Activated gamma-delta T cell (primary cell): ENCODE measurements at regions not wholly inside any gene's neighbourhood (a gene's known extent, or its start where the extent isn't known, plus 50 kb on each side); places are given as distances from the start of the nearest gene placed in this dataset.

Experiments
- DNase-seq: peaks from one replicate; lab custom pipeline; 2025; lab: John Stamatoyannopoulos, UW

- no peak for DNase-seq
Observed at GRCh38 chr3:96712792-96713191, 101.6 kb upstream of the EPHA6 start.

GRCh38 chr3:96719921-96720320 lies 94.5 kb upstream of the EPHA6 start:
- DNase-seq: no peak

DNA sequence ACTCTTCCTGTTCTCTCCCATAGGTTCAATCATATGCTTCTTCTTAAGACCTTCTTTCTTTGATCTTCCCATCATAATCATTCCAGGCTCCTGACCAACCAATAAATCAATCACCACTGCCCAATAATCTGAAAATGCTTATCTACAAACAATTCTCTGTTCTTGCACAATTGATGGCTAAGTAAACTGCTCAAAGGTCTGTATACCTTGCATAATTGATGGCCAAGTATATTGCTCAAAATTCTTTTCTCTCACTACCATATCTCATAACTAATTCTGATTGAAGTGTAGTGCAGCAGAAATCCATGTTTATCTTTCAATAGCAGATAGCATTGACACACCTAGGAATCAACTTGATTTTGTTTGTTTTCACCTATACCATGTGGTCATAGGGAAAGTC lies 83.4 kb upstream of the EPHA6 start:
- no peak for DNase-seq

DNA sequence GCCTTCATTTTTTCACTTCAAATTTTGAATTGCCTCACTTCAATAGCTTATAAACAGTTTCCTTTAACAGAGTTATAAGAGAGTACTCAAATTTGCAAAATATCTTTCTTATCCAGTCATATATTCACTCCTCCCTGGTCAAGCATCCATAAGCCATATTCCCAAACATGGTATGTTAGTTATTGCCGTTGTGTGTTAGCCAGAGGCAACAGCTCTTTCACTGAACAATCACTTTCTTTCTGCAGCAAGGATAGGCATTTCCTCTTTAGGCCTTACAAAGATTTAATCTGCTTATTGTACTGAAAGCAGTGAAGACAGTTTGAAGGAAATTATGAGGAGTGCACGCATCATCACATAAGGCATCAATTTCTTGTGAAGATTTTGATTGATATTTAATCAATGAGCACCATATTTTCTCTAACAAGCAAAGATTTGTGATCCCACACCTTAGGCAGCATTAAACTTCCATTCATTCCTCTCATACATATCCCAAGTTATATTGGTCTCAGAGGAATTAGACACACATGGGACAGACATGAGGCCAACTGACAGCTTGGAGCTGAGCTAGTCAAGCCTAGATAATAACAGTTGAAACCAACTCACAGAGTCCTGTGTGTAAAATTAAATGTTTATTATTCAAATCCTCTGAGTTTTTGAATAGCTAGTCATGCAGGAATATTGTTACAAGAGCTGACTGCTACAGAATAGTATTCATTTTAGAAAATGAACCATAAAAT lies 80.0 kb upstream of the EPHA6 start:
- DNase-seq: no peak

- DNase-seq: no peak
Observed at GRCh38 chr3:96748139-96748538, 66.3 kb upstream of the EPHA6 start.

- no peak for DNase-seq
Observed at GRCh38 chr3:96750094-96750767, 64.2 kb upstream of the EPHA6 start.

GRCh38 chr3:96753124-96753523 lies 61.3 kb upstream of the EPHA6 start:
- no peak for DNase-seq

GRCh38 chr3:96754128-96754527 lies 60.3 kb upstream of the EPHA6 start:
- no peak for DNase-seq

DNA sequence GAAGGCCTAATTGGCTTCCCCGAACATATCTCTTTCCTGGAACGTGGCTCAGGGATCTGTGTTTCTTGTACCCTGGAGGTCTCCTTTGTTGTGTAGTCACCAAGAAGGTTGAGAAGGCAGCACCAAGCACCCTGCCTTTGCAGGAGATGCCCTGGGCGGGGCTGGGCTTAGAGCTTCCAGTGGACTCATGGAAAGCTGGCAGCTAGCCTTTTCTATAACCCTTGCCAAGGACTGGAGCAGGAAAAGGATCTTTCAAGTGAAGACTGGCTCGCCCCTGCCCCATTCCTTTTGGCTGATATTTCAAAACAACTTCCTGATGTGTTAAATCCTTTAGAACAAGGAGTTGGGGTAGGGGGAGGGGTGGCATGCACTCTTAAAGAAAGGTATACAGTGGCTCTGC lies 58.9 kb upstream of the EPHA6 start:
- DNase-seq: no peak

GRCh38 chr3:96756516-96756915 lies 57.9 kb upstream of the EPHA6 start:
- no peak for DNase-seq

- no peak for DNase-seq
Observed at GRCh38 chr3:96760956-96761355, 53.4 kb upstream of the EPHA6 start.
